Inferior parietal cortex (tissue), 1 donor: ENCODE measurements at regions not wholly inside any gene's neighbourhood (a gene's known extent, or its start where the extent isn't known, plus 50 kb on each side); places are given as distances from the start of the nearest gene placed in this dataset.
"Not testable (repeated sequence)": the region's sequence is repeated elsewhere in the genome, so short reads cannot be mapped to it uniquely, and the experiment has no call there.

Source experiments
- DNase-seq: peaks from one replicate; pipeline ENCODE4 v3.0.0-alpha.2; 2016; ENCODE audit errors: extremely low spot score

DNA sequence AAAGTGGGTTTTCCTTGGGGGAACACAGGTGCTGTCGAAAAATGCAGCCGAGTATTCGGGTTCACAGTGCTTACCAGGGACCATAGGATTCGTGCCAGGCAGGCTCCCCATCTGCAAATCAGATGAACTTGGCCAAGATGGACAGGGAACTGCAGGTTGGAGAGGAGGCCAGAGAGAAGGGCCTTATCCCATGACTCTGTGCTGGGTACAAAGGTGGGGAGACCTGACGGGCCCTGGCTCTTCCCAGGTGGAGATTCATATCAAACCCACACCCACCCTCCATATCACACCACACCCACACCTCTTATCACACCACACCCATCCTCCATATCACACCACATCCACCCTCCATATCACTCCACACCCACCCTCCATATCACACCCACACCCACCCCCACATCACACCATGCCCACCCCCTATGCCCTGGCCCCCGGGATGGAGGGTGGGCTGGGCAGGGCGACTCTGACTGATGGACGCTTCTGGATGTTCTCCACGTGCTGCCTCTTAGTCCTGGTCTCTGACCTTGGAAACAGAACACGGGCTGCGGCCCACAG lies 319.7 kb downstream of the ADGRD1 start:
- DNase-seq = no peak

DNA sequence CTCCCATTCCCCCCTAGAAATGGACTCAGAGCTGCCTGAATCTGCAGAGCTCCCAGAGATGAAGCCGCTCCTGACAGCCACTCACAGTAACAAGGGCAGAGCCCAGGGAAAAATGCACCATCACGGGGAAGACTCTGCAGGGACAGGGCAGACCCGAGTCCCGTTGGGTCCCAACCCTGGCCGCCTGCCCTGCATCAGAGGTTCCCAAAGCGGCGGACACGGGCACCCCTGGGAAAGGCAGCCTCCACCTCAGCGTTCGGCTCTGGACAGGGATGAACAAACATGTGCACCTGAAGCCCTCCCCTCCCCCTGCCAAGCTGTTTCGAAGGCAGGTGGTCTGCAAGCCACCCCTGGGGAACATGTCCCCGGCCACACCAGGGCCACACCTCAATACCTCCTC lies 320.4 kb downstream of the ADGRD1 start:
- no peak for DNase-seq

- DNase-seq = no peak
These were observed 321.2 kb downstream of the ADGRD1 start for GRCh38 chr12:131274906-131275305.

GRCh38 chr12:131275824-131276223 lies 322.1 kb downstream of the ADGRD1 start:
- DNase-seq = no peak

- no peak for DNase-seq
These were observed 322.9 kb downstream of the ADGRD1 start for GRCh38 chr12:131276501-131277185.

GRCh38 chr12:131277186-131278091 lies 323.7 kb downstream of the ADGRD1 start:
- not testable (repeated sequence) for DNase-seq

DNA sequence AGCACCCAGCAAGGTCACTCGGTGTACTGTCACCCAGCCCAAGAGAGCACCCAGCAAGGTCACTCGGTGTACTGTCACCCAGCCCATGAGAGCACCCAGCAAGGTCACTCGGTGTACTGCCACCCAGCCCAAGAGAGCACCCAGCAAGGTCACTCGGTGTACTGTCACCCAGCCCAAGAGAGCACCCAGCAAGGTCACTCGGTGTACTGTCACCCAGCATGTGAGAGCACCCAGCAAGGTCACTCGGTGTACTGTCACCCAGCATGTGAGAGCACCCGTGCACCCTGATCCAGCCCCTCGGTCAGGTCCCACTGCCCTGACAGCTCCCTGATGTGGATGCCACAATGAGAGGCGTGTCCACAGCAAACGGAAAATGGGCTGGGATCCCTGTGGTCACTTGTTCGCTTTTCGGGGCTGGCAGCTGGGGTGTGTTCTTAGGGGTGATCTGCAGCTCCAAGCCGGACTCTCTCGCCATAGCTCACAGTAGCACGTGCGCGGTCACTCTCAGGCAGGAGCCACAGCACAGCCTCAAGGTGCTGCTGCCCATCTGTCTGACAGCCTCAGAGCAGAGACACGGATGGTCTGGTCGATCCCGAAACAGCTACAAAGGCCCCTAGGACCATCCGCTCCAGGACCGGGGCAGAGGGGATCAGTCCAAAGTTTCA lies 324.9 kb downstream of the ADGRD1 start:
- DNase-seq = not testable (repeated sequence)

DNA sequence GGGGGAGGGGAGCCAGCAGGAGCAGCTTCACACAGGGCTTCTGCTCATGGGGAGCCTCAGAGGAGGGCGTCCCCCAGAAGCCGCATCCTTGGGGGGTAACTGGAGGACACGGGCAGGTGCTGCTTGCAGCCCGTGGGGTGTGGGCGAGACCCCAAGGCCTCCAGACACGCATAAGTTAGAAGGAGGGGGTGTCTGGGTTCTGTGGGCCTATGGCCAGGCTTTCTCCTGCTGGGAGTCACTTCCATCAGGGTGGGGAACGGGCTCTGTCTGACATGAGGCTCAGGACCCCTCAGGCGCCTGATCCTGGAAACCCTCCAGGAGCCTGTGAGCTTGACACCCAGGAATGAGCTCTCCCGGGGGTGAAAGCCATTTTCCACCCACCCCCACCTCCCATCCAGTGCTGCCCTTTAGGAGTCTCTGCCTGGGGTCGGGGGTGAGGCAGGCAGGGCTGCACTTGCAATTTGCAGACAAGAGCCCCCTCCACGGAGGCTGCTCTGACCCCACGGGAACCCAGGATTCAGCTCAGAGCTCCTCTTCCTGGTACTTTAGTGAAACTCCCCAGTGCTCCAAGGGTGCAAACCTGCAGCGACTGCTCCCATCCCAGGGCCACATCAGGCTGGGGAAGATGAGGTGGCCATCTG lies 325.7 kb downstream of the ADGRD1 start:
- DNase-seq = no peak

GRCh38 chr12:131280426-131280825 lies 326.7 kb downstream of the ADGRD1 start:
- DNase-seq = no peak

- no peak for DNase-seq
These were observed 327.3 kb downstream of the ADGRD1 start for GRCh38 chr12:131281016-131281415.

GRCh38 chr12:131282292-131283080 lies 328.8 kb downstream of the ADGRD1 start:
- no peak for DNase-seq

DNA sequence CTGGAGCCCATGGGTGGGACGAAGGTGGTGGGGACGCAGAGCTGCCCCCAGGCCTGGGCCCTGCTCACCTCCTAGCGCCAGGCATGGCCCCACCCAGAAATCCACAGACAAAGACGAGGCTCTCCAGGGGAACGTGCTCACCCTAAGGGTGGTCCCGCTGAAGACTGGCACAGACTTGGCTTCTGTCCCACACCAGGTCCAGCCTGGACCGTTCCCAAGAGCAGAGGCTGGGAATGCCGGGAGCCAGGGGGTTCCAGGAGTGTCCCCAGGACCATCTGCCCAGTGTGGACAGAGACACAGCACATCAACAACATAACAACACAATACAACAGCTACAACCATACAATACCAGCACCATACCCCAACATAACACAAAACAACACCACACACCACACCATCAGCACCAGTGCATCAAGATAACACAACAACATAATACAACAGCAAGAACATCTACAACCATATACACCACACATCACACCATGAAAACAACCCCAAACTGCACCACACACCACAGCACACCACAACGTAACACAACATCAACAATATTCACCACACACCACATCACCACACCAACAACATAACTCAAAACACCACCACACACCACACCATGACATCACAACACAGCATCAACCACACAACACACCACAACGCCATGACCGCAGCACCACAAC lies 329.6 kb downstream of the ADGRD1 start:
- no peak for DNase-seq

DNA sequence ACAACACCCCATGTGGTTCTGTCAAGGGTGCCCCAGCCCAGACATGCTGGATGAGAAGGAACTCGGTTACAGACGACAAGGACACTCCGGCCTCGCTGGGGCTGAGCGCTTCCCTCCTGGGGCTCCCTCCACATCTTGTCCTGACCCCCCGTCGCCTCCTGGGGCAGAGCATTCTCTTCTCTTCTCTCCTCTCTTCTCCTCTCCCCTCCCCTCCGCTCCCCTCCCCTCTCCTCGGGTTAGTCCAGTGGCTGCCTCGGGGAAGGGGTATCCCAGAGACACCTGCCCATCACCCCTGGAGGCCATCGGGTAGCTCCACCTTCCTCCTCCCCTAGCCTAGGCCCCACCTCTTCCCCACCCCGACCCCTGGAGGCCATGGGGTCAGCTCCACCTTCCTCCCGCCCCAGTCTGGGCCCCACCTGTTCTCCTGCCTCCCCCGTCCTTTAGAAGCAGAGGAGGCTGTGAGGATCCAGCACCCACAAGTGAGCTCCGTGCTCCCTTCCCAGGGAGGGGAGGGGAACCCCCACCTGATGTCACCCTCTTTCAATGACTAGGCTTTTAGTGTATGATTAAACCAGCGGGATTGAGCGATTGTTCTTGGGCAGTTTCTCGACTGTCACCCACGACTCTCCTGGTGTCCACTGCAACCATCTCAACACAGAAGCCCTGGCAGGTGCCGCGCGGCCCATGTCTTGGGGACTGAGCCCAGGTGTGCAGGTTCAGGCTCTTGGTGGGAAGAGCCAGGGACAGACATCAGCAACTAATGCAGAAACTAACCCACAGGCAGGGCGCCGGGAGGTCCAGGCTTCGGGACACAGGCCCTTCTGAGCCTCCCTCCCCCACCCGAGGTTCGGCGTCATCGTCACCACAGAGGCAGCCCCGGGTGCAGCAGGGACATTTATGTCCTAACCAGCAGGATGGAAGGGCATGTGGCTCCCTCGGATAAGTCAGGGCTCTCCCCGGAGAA lies 330.4 kb downstream of the ADGRD1 start:
- DNase-seq = not testable (repeated sequence)

GRCh38 chr12:131284954-131285904 lies 331.5 kb downstream of the ADGRD1 start:
- DNase-seq = not testable (repeated sequence)

- not testable (repeated sequence) for DNase-seq
These were observed 332.2 kb downstream of the ADGRD1 start for GRCh38 chr12:131285905-131286295.

DNA sequence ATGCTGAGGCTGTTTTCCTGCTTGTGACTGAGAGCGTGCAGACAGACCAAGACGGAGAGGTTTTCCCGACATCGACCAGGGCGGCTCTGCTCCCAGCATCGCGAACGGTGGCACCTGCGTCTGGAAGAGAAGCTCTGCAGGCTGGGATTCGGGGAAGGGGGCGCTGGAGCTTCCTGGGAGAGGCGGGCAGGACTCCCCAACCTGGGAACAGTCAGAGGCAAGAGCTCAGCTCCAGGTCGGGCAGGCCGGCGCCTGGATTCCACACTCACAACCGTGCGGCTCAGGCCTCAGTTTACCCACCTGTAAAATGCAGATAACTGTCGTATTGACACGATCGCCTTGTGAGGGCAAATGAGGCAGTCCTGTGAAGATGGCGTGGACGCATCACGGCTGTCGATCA lies 332.6 kb downstream of the ADGRD1 start:
- not testable (repeated sequence) for DNase-seq

GRCh38 chr12:131287015-131287937 lies 333.6 kb downstream of the ADGRD1 start:
- DNase-seq = no peak
